ENCODE measurements at regions not wholly inside any gene's neighbourhood (a gene's known extent, or its start where the extent isn't known, plus 50 kb on each side); places are given as distances from the start of the nearest gene placed in this dataset.

DNA sequence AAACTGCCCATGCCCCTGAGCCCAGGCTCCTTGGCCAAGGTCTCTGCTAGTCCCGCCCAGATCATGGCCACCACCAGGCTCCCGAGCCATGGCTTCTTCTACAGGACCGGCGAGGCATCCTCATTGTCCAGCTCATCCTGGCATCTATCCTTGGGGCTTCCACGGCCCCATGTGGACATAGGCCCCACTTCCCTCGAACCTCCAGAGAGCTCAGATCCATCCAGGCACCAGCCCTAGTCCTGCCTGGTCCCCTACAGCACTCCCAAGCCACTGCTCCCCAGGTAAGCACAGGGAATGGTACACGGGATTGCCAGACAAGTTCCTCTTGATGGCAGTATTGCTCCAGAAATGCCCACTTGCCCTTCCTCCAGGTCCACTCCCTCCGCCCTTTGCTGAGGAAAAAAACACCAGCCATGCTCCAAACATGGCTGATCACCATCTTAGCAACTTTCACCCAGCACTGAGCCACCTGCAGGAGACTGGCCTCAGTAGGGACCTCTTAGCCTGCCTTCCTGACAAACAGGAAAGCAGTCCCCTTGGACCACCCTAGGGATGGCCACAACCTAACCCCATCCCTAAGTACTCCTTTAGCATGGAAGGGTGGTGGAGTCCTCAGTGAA lies 272.1 kb upstream of the AGTR2 start (continued):
- TF ChIP-seq SP140L (CRISPR knock-in tag; IDR thresholded peaks at IDR 0.05; ENCODE audit: borderline replicate concordance) (no peak), NFKB2 (CRISPR knock-in tag; IDR thresholded peaks at IDR 0.05; ENCODE audit: borderline replicate concordance) (no peak), SOX13 (IDR thresholded peaks at IDR 0.05) (no peak), SOX13 (CRISPR knock-in tag; conservative IDR thresholded peaks at IDR 0.05 in 1 of 2, IDR thresholded peaks at IDR 0.05 in 1 of 2) (peak in 1 of 2 experiments; percentile 38; a peak in 1 of 4 replicates), NR2F2 (IDR thresholded peaks at IDR 0.05; ENCODE audit: borderline replicate concordance, low read depth) (peak; percentile 14; the same call in 1 of the 2 replicates), PHF20 (CRISPR knock-in tag; IDR thresholded peaks at IDR 0.05) (no peak), ZBTB7A (CRISPR knock-in tag; IDR thresholded peaks at IDR 0.05) (peak; percentile 76; the same call in 1 of the 2 replicates), ZNF558 (CRISPR knock-in tag; IDR thresholded peaks at IDR 0.05; ENCODE audit: borderline replicate concordance) (no peak), SMAD1 (CRISPR knock-in tag; IDR thresholded peaks at IDR 0.05; ENCODE audit: borderline replicate concordance, low read depth) (no peak), ZNF552 (CRISPR knock-in tag; IDR thresholded peaks at IDR 0.05; ENCODE audit: borderline replicate concordance) (no peak), SOX6 (IDR thresholded peaks at IDR 0.05) (no peak), SOX6 (CRISPR knock-in tag; IDR thresholded peaks at IDR 0.05) (peak; percentile 53; the same call in 1 of the 2 replicates), KDM3A (CRISPR knock-in tag; IDR thresholded peaks at IDR 0.05; ENCODE audit: low read depth) (peak; percentile 100), ZNF768 (CRISPR knock-in tag; IDR thresholded peaks at IDR 0.05) (no peak), ZNF616 (CRISPR knock-in tag; IDR thresholded peaks at IDR 0.05; ENCODE audit: low read depth) (no peak), CBX5 (CRISPR knock-in tag; IDR thresholded peaks at IDR 0.05; ENCODE audit: borderline replicate concordance) (peak; percentile 88; the same call in 1 of the 2 replicates), ZBTB21 (CRISPR knock-in tag; IDR thresholded peaks at IDR 0.05) (no peak)
- TF ChIP-seq, protein P1, sequence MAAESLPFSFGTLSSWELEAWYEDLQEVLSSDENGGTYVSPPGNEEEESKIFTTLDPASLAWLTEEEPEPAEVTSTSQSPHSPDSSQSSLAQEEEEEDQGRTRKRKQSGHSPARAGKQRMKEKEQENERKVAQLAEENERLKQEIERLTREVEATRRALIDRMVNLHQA (CRISPR knock-in tag; IDR thresholded peaks at IDR 0.05) = no peak
- TF ChIP-seq, protein P2, sequence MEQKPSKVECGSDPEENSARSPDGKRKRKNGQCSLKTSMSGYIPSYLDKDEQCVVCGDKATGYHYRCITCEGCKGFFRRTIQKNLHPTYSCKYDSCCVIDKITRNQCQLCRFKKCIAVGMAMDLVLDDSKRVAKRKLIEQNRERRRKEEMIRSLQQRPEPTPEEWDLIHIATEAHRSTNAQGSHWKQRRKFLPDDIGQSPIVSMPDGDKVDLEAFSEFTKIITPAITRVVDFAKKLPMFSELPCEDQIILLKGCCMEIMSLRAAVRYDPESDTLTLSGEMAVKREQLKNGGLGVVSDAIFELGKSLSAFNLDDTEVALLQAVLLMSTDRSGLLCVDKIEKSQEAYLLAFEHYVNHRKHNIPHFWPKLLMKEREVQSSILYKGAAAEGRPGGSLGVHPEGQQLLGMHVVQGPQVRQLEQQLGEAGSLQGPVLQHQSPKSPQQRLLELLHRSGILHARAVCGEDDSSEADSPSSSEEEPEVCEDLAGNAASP (CRISPR knock-in tag; IDR thresholded peaks at IDR 0.05; ENCODE audit: borderline replicate concordance) = no peak
- TF ChIP-seq, protein P3, sequence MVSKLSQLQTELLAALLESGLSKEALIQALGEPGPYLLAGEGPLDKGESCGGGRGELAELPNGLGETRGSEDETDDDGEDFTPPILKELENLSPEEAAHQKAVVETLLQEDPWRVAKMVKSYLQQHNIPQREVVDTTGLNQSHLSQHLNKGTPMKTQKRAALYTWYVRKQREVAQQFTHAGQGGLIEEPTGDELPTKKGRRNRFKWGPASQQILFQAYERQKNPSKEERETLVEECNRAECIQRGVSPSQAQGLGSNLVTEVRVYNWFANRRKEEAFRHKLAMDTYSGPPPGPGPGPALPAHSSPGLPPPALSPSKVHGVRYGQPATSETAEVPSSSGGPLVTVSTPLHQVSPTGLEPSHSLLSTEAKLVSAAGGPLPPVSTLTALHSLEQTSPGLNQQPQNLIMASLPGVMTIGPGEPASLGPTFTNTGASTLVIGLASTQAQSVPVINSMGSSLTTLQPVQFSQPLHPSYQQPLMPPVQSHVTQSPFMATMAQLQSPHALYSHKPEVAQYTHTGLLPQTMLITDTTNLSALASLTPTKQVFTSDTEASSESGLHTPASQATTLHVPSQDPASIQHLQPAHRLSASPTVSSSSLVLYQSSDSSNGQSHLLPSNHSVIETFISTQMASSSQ (IDR thresholded peaks at IDR 0.05; ENCODE audit: low read depth) = no peak
- TF ChIP-seq, protein P3 (CRISPR knock-in tag; IDR thresholded peaks at IDR 0.05; ENCODE audit: borderline replicate concordance) = no peak
- TF ChIP-seq, protein P4, sequence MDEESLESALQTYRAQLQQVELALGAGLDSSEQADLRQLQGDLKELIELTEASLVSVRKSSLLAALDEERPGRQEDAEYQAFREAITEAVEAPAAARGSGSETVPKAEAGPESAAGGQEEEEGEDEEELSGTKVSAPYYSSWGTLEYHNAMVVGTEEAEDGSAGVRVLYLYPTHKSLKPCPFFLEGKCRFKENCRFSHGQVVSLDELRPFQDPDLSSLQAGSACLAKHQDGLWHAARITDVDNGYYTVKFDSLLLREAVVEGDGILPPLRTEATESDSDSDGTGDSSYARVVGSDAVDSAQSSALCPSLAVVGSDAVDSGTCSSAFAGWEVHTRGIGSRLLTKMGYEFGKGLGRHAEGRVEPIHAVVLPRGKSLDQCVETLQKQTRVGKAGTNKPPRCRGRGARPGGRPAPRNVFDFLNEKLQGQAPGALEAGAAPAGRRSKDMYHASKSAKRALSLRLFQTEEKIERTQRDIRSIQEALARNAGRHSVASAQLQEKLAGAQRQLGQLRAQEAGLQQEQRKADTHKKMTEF (CRISPR knock-in tag; IDR thresholded peaks at IDR 0.05) = peak; percentile 62
- TF ChIP-seq, protein P5, sequence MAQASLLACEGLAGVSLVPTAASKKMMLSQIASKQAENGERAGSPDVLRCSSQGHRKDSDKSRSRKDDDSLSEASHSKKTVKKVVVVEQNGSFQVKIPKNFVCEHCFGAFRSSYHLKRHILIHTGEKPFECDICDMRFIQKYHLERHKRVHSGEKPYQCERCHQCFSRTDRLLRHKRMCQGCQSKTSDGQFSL (CRISPR knock-in tag; IDR thresholded peaks at IDR 0.05) = no peak
